SK-N-SH treated with all-trans-retinoic acid at 6 μM for 48 hours (cell line): ENCODE measurements at regions not wholly inside any gene's neighbourhood (a gene's known extent, or its start where the extent isn't known, plus 50 kb on each side); places are given as distances from the start of the nearest gene placed in this dataset.

Experiments used
- ATAC-seq: fragments of 200-7000 bp; cut with Tn5 transposase; 3 replicates; pipeline ENCODE4 v1.9.1; 2020; ENCODE audit warnings: mild to moderate bottlenecking, moderate library complexity
- ARNTL ChIP-seq: fragments of 450-650 bp; formaldehyde crosslinking; IDR thresholded peaks from 2 replicates; pipeline ENCODE4 v1.5.0; 2020; ENCODE audit warnings: low read depth, mild to moderate bottlenecking, moderate library complexity, borderline replicate concordance
- BACH2 ChIP-seq: fragments of 250-450 bp; sonication (Bioruptor Pico); IDR thresholded peaks from 2 replicates; pipeline ENCODE4 v1.9.0; 2021; ENCODE audit warnings: mild to moderate bottlenecking, borderline replicate concordance
- CSDC2 ChIP-seq: fragments of 250-450 bp; sonication (Bioruptor Pico); IDR thresholded peaks from 2 replicates; pipeline ENCODE4 v1.5.0; 2020; ENCODE audit warnings: mild to moderate bottlenecking, moderate library complexity
- ISL1 ChIP-seq: fragments of 250-450 bp; sonication (Bioruptor Pico); IDR thresholded peaks from 2 replicates; pipeline ENCODE4 v2.1.2; 2022; ENCODE audit warnings: mild to moderate bottlenecking, moderate library complexity
- PPARA ChIP-seq: fragments of 250-450 bp; sonication (Bioruptor Pico); IDR thresholded peaks from 2 replicates; pipeline ENCODE4 v1.5.0; 2020; ENCODE audit warnings: mild to moderate bottlenecking, borderline replicate concordance
- ZC3H10 ChIP-seq: fragments of 250-450 bp; sonication (Bioruptor Pico); IDR thresholded peaks from 2 replicates; pipeline ENCODE4 v1.5.1; 2021; ENCODE audit warnings: mild to moderate bottlenecking, moderate library complexity
- ZFP3 ChIP-seq: fragments of 250-450 bp; sonication (Bioruptor Pico); IDR thresholded peaks from 2 replicates; pipeline ENCODE4 v1.5.0; 2020; ENCODE audit warnings: mild to moderate bottlenecking, moderate library complexity
- ZFP30 ChIP-seq: fragments of 450-650 bp; formaldehyde crosslinking; IDR thresholded peaks from 2 replicates; pipeline ENCODE4 v1.5.0; 2022; ENCODE audit warnings: mild to moderate bottlenecking, moderate library complexity
- ZNF565 ChIP-seq: fragments of 450-650 bp; formaldehyde crosslinking; conservative IDR thresholded peaks from 2 replicates; pipeline ENCODE4 v1.5.0; 2020; ENCODE audit warnings: low read depth, mild to moderate bottlenecking, moderate library complexity
- ZNF8 ChIP-seq: fragments of 450-650 bp; formaldehyde crosslinking; IDR thresholded peaks from 2 replicates; pipeline ENCODE4 v1.5.0; 2020; ENCODE audit warnings: mild to moderate bottlenecking, moderate library complexity
- TF ChIP-seq, protein P1 (sequence below): fragments of 250-450 bp; sonication (Bioruptor Pico); IDR thresholded peaks from 2 replicates; pipeline ENCODE4 v1.8.0; 2021; ENCODE audit warnings: low read depth, mild to moderate bottlenecking, moderate library complexity, borderline replicate concordance
- TF ChIP-seq, protein P2 (sequence below): fragments of 250-450 bp; sonication (Bioruptor Pico); IDR thresholded peaks from 2 replicates; pipeline ENCODE4 v1.5.1; 2020; ENCODE audit warnings: low read depth, mild to moderate bottlenecking, moderate library complexity
- TF ChIP-seq, protein P3 (sequence below): fragments of 250-450 bp; sonication (Bioruptor Pico); IDR thresholded peaks from 2 replicates; pipeline ENCODE4 v1.5.1; 2021; ENCODE audit warnings: mild to moderate bottlenecking, moderate library complexity
- TF ChIP-seq, protein P4 (sequence below): fragments of 250-450 bp; sonication (Bioruptor Pico); IDR thresholded peaks from 2 replicates; pipeline ENCODE4 v1.8.0; 2020; ENCODE audit warnings: mild to moderate bottlenecking, moderate library complexity, borderline replicate concordance
- TF ChIP-seq, protein P5 (sequence below): fragments of 250-450 bp; sonication (Bioruptor Pico); IDR thresholded peaks from 2 replicates; pipeline ENCODE4 v1.5.0; 2020; ENCODE audit warnings: mild to moderate bottlenecking, moderate library complexity

DNA sequence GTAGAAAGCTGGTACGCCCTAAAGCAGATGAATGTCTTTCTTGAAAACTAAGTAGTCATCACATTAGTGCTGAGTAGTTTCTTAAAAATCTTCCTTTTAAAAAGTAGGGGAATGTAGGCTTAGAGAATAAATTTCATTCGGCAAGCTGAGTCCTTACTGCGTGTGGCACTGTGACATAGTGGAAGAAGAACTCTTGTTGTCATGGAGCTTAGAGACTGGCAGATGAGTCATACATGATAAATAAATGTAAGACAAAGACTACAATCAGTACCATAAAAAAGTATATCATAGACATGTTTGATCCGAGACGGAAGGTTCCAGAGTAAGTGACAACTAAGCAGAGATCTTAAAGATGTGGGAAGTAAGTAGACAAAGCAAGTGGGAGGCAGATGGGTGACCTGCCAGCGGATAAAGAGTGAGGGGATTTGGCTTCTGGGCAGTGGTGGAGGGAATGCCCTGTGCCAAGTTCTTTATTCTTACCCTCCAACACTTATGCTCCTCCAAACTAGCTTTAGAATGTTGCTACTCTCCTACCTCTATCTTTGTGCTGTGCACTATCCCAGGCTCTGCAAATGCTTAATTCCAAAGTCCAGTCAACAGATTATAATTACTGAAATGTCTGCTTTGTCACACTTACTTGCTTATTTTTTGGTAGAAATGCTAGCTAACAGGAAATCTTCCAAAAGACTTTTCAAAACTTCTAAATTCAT, 608.5 kb upstream of the USP24 start (continued):
- TF ChIP-seq, protein P1, sequence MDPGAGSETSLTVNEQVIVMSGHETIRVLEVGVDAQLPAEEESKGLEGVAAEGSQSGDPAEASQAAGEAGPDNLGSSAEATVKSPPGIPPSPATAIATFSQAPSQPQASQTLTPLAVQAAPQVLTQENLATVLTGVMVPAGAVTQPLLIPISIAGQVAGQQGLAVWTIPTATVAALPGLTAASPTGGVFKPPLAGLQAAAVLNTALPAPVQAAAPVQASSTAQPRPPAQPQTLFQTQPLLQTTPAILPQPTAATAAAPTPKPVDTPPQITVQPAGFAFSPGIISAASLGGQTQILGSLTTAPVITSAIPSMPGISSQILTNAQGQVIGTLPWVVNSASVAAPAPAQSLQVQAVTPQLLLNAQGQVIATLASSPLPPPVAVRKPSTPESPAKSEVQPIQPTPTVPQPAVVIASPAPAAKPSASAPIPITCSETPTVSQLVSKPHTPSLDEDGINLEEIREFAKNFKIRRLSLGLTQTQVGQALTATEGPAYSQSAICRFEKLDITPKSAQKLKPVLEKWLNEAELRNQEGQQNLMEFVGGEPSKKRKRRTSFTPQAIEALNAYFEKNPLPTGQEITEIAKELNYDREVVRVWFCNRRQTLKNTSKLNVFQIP (CRISPR knock-in tag): no peak
- TF ChIP-seq CSDC2 (CRISPR knock-in tag) (no peak), ZNF565 (CRISPR knock-in tag) (no peak)

DNA sequence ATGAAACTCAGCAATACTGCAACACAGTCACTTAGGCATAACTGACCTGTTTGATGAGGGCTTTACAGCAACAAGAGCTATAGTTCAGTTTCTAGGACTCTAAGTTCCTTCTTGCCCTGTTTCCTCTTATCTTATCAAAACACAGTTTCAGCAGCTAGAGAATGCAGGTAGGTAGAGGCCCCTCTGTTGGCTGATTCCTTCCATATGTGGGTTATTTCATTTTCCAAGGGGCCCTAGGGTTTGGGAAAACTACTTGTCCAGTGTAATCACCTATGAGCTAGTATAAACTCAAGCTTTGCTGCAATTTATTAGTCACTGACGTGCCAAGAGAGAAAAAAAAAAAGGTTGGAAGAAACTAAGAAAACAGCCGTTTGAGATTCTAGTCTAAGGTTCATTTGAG, 607.7 kb upstream of the USP24 start:
- no peak for ATAC-seq
- TF ChIP-seq, protein P2, sequence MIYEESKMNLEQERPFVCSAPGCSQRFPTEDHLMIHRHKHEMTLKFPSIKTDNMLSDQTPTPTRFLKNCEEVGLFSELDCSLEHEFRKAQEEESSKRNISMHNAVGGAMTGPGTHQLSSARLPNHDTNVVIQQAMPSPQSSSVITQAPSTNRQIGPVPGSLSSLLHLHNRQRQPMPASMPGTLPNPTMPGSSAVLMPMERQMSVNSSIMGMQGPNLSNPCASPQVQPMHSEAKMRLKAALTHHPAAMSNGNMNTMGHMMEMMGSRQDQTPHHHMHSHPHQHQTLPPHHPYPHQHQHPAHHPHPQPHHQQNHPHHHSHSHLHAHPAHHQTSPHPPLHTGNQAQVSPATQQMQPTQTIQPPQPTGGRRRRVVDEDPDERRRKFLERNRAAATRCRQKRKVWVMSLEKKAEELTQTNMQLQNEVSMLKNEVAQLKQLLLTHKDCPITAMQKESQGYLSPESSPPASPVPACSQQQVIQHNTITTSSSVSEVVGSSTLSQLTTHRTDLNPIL (CRISPR knock-in tag): no peak
- TF ChIP-seq, protein P1 (CRISPR knock-in tag): no peak

DNA sequence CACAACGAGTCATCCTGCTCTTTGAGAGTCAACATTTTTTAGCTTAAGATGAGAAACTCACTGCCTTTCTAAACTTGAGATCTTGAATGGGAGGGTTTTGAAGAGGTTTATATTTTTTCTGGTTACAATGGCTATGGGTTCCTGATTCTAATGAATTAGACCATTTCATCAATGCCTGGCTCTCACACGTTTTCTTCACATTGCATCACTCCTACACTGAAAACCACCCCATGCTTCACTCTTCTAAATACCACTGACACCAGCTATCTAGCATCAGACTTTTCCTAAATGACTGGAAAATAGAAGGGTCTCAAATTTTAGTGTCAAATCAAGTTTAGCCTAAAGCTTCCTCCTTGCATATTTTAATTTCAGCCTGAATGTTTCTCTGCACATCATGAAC, 606.1 kb upstream of the USP24 start:
- TF ChIP-seq ZNF8 (CRISPR knock-in tag): no peak
- TF ChIP-seq, protein P1 (CRISPR knock-in tag): no peak
- no peak for TF ChIP-seq ARNTL (CRISPR knock-in tag)
- no peak for TF ChIP-seq ZFP30 (CRISPR knock-in tag)
- TF ChIP-seq PPARA (CRISPR knock-in tag): no peak
- TF ChIP-seq, protein P2 (CRISPR knock-in tag): no peak
- TF ChIP-seq, protein P3, sequence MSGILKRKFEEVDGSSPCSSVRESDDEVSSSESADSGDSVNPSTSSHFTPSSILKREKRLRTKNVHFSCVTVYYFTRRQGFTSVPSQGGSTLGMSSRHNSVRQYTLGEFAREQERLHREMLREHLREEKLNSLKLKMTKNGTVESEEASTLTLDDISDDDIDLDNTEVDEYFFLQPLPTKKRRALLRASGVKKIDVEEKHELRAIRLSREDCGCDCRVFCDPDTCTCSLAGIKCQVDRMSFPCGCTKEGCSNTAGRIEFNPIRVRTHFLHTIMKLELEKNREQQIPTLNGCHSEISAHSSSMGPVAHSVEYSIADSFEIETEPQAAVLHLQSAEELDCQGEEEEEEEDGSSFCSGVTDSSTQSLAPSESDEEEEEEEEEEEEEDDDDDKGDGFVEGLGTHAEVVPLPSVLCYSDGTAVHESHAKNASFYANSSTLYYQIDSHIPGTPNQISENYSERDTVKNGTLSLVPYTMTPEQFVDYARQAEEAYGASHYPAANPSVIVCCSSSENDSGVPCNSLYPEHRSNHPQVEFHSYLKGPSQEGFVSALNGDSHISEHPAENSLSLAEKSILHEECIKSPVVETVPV (CRISPR knock-in tag): no peak
- no peak for TF ChIP-seq ZFP3 (CRISPR knock-in tag)
- TF ChIP-seq BACH2: no peak
- TF ChIP-seq ZC3H10: no peak
- TF ChIP-seq, protein P4, sequence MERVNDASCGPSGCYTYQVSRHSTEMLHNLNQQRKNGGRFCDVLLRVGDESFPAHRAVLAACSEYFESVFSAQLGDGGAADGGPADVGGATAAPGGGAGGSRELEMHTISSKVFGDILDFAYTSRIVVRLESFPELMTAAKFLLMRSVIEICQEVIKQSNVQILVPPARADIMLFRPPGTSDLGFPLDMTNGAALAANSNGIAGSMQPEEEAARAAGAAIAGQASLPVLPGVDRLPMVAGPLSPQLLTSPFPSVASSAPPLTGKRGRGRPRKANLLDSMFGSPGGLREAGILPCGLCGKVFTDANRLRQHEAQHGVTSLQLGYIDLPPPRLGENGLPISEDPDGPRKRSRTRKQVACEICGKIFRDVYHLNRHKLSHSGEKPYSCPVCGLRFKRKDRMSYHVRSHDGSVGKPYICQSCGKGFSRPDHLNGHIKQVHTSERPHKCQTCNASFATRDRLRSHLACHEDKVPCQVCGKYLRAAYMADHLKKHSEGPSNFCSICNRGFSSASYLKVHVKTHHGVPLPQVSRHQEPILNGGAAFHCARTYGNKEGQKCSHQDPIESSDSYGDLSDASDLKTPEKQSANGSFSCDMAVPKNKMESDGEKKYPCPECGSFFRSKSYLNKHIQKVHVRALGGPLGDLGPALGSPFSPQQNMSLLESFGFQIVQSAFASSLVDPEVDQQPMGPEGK (CRISPR knock-in tag): no peak
- no peak for TF ChIP-seq ZNF565 (CRISPR knock-in tag)
- TF ChIP-seq ISL1 (CRISPR knock-in tag): no peak
- TF ChIP-seq, protein P5, sequence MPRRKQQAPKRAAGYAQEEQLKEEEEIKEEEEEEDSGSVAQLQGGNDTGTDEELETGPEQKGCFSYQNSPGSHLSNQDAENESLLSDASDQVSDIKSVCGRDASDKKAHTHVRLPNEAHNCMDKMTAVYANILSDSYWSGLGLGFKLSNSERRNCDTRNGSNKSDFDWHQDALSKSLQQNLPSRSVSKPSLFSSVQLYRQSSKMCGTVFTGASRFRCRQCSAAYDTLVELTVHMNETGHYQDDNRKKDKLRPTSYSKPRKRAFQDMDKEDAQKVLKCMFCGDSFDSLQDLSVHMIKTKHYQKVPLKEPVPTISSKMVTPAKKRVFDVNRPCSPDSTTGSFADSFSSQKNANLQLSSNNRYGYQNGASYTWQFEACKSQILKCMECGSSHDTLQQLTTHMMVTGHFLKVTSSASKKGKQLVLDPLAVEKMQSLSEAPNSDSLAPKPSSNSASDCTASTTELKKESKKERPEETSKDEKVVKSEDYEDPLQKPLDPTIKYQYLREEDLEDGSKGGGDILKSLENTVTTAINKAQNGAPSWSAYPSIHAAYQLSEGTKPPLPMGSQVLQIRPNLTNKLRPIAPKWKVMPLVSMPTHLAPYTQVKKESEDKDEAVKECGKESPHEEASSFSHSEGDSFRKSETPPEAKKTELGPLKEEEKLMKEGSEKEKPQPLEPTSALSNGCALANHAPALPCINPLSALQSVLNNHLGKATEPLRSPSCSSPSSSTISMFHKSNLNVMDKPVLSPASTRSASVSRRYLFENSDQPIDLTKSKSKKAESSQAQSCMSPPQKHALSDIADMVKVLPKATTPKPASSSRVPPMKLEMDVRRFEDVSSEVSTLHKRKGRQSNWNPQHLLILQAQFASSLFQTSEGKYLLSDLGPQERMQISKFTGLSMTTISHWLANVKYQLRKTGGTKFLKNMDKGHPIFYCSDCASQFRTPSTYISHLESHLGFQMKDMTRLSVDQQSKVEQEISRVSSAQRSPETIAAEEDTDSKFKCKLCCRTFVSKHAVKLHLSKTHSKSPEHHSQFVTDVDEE: no peak
- no peak for ATAC-seq
